IPS-NIHi7 (cell line): ENCODE measurements at regions not wholly inside any gene's neighbourhood (a gene's known extent, or its start where the extent isn't known, plus 50 kb on each side); places are given as distances from the start of the nearest gene placed in this dataset.

Experiments used
- DNase-seq: peaks from one replicate; pipeline ENCODE4 v3.0.0; 2012; ENCODE audit warnings: mixed read lengths; ENCODE audit errors: extremely low spot score

GRCh38 chr4:189365451-189365850 is 575.2 kb upstream of the FRG1 start:
- no peak for DNase-seq

GRCh38 chr4:189367832-189368231 is 572.8 kb upstream of the FRG1 start:
- DNase-seq, result no peak

GRCh38 chr4:189374176-189374575 is 566.5 kb upstream of the FRG1 start:
- DNase-seq, result no peak

- DNase-seq, result no peak
Measured at GRCh38 chr4:189376901-189377300, 563.8 kb upstream of the FRG1 start.

GRCh38 chr4:189377569-189377968 is 563.1 kb upstream of the FRG1 start:
- DNase-seq, result no peak

- no peak for DNase-seq
Measured at GRCh38 chr4:189385098-189385497, 555.6 kb upstream of the FRG1 start.

GRCh38 chr4:189385579-189385978 is 555.1 kb upstream of the FRG1 start:
- DNase-seq, result no peak

GRCh38 chr4:189396435-189396834 is 544.2 kb upstream of the FRG1 start:
- no peak for DNase-seq

GRCh38 chr4:189404271-189404670 is 536.4 kb upstream of the FRG1 start:
- DNase-seq, result no peak

- no peak for DNase-seq
Measured at GRCh38 chr4:189409158-189409557, 531.5 kb upstream of the FRG1 start.

GRCh38 chr4:189414021-189414420 is 526.7 kb upstream of the FRG1 start:
- DNase-seq, result no peak

- DNase-seq, result no peak
Measured at GRCh38 chr4:189420572-189420971, 520.1 kb upstream of the FRG1 start.

GRCh38 chr4:189436207-189436606 is 504.5 kb upstream of the FRG1 start:
- DNase-seq, result peak; percentile 35

GRCh38 chr4:189440716-189441115 is 500.0 kb upstream of the FRG1 start:
- no peak for DNase-seq

- DNase-seq, result no peak
Measured at GRCh38 chr4:189443341-189443740, 497.3 kb upstream of the FRG1 start.

- DNase-seq, result no peak
Measured at GRCh38 chr4:189445613-189446012, 495.1 kb upstream of the FRG1 start.

GRCh38 chr4:189463734-189464133 is 476.9 kb upstream of the FRG1 start:
- DNase-seq, result no peak

- no peak for DNase-seq
Measured at GRCh38 chr4:189494407-189494806, 446.3 kb upstream of the FRG1 start.

- no peak for DNase-seq
Measured at GRCh38 chr4:189497516-189497915, 443.2 kb upstream of the FRG1 start.

GRCh38 chr4:189497996-189498395 is 442.7 kb upstream of the FRG1 start:
- DNase-seq, result no peak

GRCh38 chr4:189498457-189498856 is 442.2 kb upstream of the FRG1 start:
- no peak for DNase-seq

- DNase-seq, result no peak
Measured at GRCh38 chr4:189499696-189500095, 441.0 kb upstream of the FRG1 start.

GRCh38 chr4:189500970-189501369 is 439.7 kb upstream of the FRG1 start:
- no peak for DNase-seq

- no peak for DNase-seq
Measured at GRCh38 chr4:189502841-189503435, 437.7 kb upstream of the FRG1 start.
